ENCODE measurements at regions not wholly inside any gene's neighbourhood (a gene's known extent, or its start where the extent isn't known, plus 50 kb on each side); places are given as distances from the start of the nearest gene placed in this dataset.

DNA sequence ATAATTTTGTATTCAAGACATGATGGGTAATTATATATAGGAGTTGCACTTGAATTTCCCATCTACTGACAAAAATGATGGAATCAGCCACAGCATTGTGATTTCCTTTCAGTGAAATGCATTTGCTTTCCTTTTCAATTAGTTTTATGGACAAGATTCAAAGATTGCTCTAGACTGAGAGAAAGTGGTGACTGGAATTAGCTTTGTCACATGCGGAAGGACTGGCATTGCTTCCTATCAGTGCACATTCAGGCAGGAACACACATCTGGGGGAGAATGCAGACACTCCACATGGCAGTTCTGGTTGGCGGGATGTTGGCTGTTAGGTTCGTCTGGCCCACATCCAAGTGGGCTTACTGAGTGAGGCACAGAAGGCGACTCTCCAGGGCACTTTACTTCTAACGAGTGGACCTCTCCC, 399.3 kb upstream of the RGMA start:
- TF ChIP-seq GATA2 (IDR thresholded peaks at IDR 0.05; ENCODE audit: low read depth, low read length) (peak; percentile 42; the same call in 1 of the 2 replicates), GATA3 (IDR thresholded peaks at IDR 0.05; ENCODE audit: low read depth, low read length) (no peak)

All from SH-SY5Y (cell line).